Caco-2 (cell line): ENCODE measurements at regions not wholly inside any gene's neighbourhood (a gene's known extent, or its start where the extent isn't known, plus 50 kb on each side); places are given as distances from the start of the nearest gene placed in this dataset.

Source experiments
- BruUV-seq: library from RNA; stranded (reverse); fragments of 400-500 nt; replicated peaks from 2 replicates; lab custom pipeline; 2021; lab: Mats Ljungman, UMichigan
- CTCF ChIA-PET: fragments of 300-600 bp; sonication (Branson Sonifier 250); formaldehyde crosslinking; loops from one replicate; lab custom pipeline; 2022; ENCODE audit warnings: antibody characterized with exemption; lab: Charles Lee
- POLR2A ChIA-PET: fragments of 300-600 bp; sonication (Branson Sonifier 250); formaldehyde crosslinking; loops from one replicate; lab custom pipeline; 2022; ENCODE audit warnings: antibody characterized with exemption; lab: Charles Lee
- DNase-seq, 2 experiments: peaks; one replicate each; pipeline versions ENCODE4 v3.0.0 to v3.0.0-alpha.2; 2020 to 2022
- H3K27me3 ChIP-seq: replicated peaks from 2 replicates; pipeline ENCODE4 v1.6.0; 2011; ENCODE audit warnings: low read length; ENCODE audit not compliant: control insufficient read depth, insufficient read depth
- H3K36me3 ChIP-seq: 2 replicates; pipeline ENCODE4 v1.5.1; 2011; ENCODE audit warnings: low read length; ENCODE audit not compliant: control insufficient read depth, insufficient read depth
- H3K4me1 ChIP-seq: fragments of 250-450 bp; sonication (Bioruptor Pico); 2 replicates; pipeline ENCODE4 v1.5.1; 2020; ENCODE audit warnings: mild to moderate bottlenecking
- H3K4me3 ChIP-seq: 2 replicates; pipeline ENCODE4 v1.5.1; 2011; ENCODE audit warnings: low read depth, mild to moderate bottlenecking, control low read depth, low read length
- H3K9me3 ChIP-seq: fragments of 250-450 bp; sonication (Bioruptor Pico); 2 replicates; pipeline ENCODE4 v1.5.1; 2020; ENCODE audit warnings: mild to moderate bottlenecking, moderate library complexity
- H3K27ac Mint-ChIP-seq: one replicate; pipeline ENCODE4 v1.8.0; 2022; ENCODE audit warnings: mixed read lengths; ENCODE audit not compliant: unreplicated experiment
- H3K27me3 Mint-ChIP-seq: one replicate; pipeline ENCODE4 v1.8.0; 2022; ENCODE audit warnings: mixed read lengths; ENCODE audit not compliant: insufficient read depth, unreplicated experiment
- H3K36me3 Mint-ChIP-seq: one replicate; pipeline ENCODE4 v1.8.0; 2022; ENCODE audit warnings: mild to moderate bottlenecking, mixed read lengths; ENCODE audit not compliant: insufficient read depth, unreplicated experiment
- H3K4me1 Mint-ChIP-seq: one replicate; pipeline ENCODE4 v1.8.0; 2022; ENCODE audit warnings: low read depth, mixed read lengths; ENCODE audit not compliant: unreplicated experiment
- H3K4me3 Mint-ChIP-seq: one replicate; pipeline ENCODE4 v1.8.0; 2022; ENCODE audit warnings: mild to moderate bottlenecking, moderate library complexity, mixed read lengths; ENCODE audit not compliant: unreplicated experiment
- H3K9me3 Mint-ChIP-seq: one replicate; pipeline ENCODE4 v1.8.0; 2022; ENCODE audit warnings: mixed read lengths; ENCODE audit not compliant: unreplicated experiment
- CTCF ChIP-seq, 2 experiments: fragments of 200-600 bp in 1 of 2; IDR thresholded peaks; 1 replicate in 1 of 2; 2 replicates in 1 of 2; pipeline versions ENCODE4 v1.5.1 to v1.8.0; 2011 to 2022; ENCODE audit warnings: antibody characterized with exemption in 1 of 2, control low read depth in 1 of 2, inconsistent platforms in 1 of 2, low read depth in 1 of 2, low read length in 1 of 2, mild to moderate bottlenecking in 1 of 2, moderate library complexity in 1 of 2; ENCODE audit not compliant: insufficient read depth in 1 of 2, severe bottlenecking in 1 of 2, unreplicated experiment in 1 of 2
- intact Hi-C: fragments of 100-400 bp; cut with micrococcal nuclease; formaldehyde crosslinking; loops from one replicate; pipeline ENCODE4 v1.10.0; 2022; ENCODE audit not compliant: unreplicated experiment

GRCh38 chr10:128610113-128610512 is 483.9 kb upstream of the MKI67 start:
- Mint-ChIP-seq H3K4me3 (no peak overlapping the region), H3K27me3 (no peaks in the 10 kb centered on the region), H3K9me3 (no peaks in the 10 kb centered on the region), H3K27ac (no peak overlapping the region), H3K4me1 (no peaks in the 10 kb centered on the region), H3K36me3 (no peaks in the 10 kb centered on the region)
- no TSS peak for BruUV-seq
- intact Hi-C loops: no loop called here
- Histone ChIP-seq H3K27me3 (no peaks in the 10 kb centered on the region), H3K36me3 (no peaks in the 10 kb centered on the region), H3K9me3 (no peaks in the 10 kb centered on the region), H3K4me1 (no peaks in the 10 kb centered on the region), H3K4me3 (no peak overlapping the region)
- ChIA-PET POLR2A (no interaction called here), CTCF (no interaction called here)
- TF ChIP-seq CTCF (IDR thresholded peaks at IDR 0.05; ENCODE audit: insufficient read depth in 1 of 2, low read depth in 1 of 2, low read length in 1 of 2, severe bottlenecking in 1 of 2, unreplicated experiment in 1 of 2): no peak
- DNase-seq: no peak

GRCh38 chr10:128612195-128612594 is 486.0 kb upstream of the MKI67 start:
- Mint-ChIP-seq H3K27me3 (no peaks in the 10 kb centered on the region), H3K36me3 (no peaks in the 10 kb centered on the region), H3K4me1 (no peaks in the 10 kb centered on the region), H3K9me3 (no peaks in the 10 kb centered on the region), H3K4me3 (no peak overlapping the region), H3K27ac (no peak overlapping the region)
- Histone ChIP-seq H3K4me1 (no peaks in the 10 kb centered on the region), H3K27me3 (no peaks in the 10 kb centered on the region), H3K9me3 (no peaks in the 10 kb centered on the region), H3K36me3 (no peaks in the 10 kb centered on the region), H3K4me3 (no peak overlapping the region)
- no peak for DNase-seq
- intact Hi-C loops: no loop called here
- BruUV-seq: no TSS peak
- no peak for TF ChIP-seq CTCF (IDR thresholded peaks at IDR 0.05; ENCODE audit: insufficient read depth in 1 of 2, low read depth in 1 of 2, low read length in 1 of 2, severe bottlenecking in 1 of 2, unreplicated experiment in 1 of 2)
- ChIA-PET CTCF (interaction anchor here (0.5 kb wide), 1 partner anchor 1277 kb away, joined by 5 read pairs; no protein-coding TSS in a partner anchor), POLR2A (no interaction called here)

GRCh38 chr10:128612631-128613030 is 486.4 kb upstream of the MKI67 start:
- Histone ChIP-seq H3K4me1 (no peaks in the 10 kb centered on the region), H3K9me3 (no peaks in the 10 kb centered on the region), H3K36me3 (no peaks in the 10 kb centered on the region), H3K27me3 (no peaks in the 10 kb centered on the region), H3K4me3 (no peak overlapping the region)
- H3K27ac Mint-ChIP-seq: no peak overlapping the region
- no peaks in the 10 kb centered on the region for H3K4me1 Mint-ChIP-seq
- no peak overlapping the region for H3K4me3 Mint-ChIP-seq
- intact Hi-C loops: no loop called here
- no peaks in the 10 kb centered on the region for H3K9me3 Mint-ChIP-seq
- BruUV-seq: no TSS peak
- H3K27me3 Mint-ChIP-seq: no peaks in the 10 kb centered on the region
- ChIA-PET CTCF (interaction anchor here (0.5 kb wide), 1 partner anchor 1276 kb away, joined by 5 read pairs; no protein-coding TSS in a partner anchor), POLR2A (no interaction called here)
- no peak for TF ChIP-seq CTCF (IDR thresholded peaks at IDR 0.05; ENCODE audit: insufficient read depth in 1 of 2, low read depth in 1 of 2, low read length in 1 of 2, severe bottlenecking in 1 of 2, unreplicated experiment in 1 of 2)
- no peaks in the 10 kb centered on the region for H3K36me3 Mint-ChIP-seq
- DNase-seq: no peak
